Activated B cell treated with CpG ODN at 0.5 μM for 24 hours (primary cell): ENCODE measurements at regions not wholly inside any gene's neighbourhood (a gene's known extent, or its start where the extent isn't known, plus 50 kb on each side); places are given as distances from the start of the nearest gene placed in this dataset.

Experiments
- ATAC-seq: fragments of 200-7000 bp; cut with Tn5 transposase; one replicate; pipeline ENCODE4 v1.10.0; 2021; ENCODE audit warnings: low read depth, mild to moderate bottlenecking, moderate library complexity
- CTCF ChIA-PET: fragments of 350-600 bp; sonication (Branson Sonifier 250); formaldehyde crosslinking; loops from one replicate; lab custom pipeline; 2021; ENCODE audit warnings: antibody characterized with exemption; lab: Charles Lee
- POLR2A ChIA-PET: fragments of 350-600 bp; sonication (Branson Sonifier 250); formaldehyde crosslinking; loops from one replicate; lab custom pipeline; 2021; ENCODE audit warnings: antibody characterized with exemption; lab: Charles Lee
- DNase-seq: peaks from one replicate; pipeline ENCODE4 v3.0.0; 2022
- H3K27ac Mint-ChIP-seq: one replicate; pipeline ENCODE4 v1.8.0; 2020; ENCODE audit warnings: mixed read lengths
- H3K27me3 Mint-ChIP-seq: one replicate; pipeline ENCODE4 v1.8.0; 2021; ENCODE audit warnings: mixed read lengths
- H3K36me3 Mint-ChIP-seq: one replicate; pipeline ENCODE4 v1.8.0; 2021; ENCODE audit warnings: low read depth, mixed read lengths
- H3K4me1 Mint-ChIP-seq: one replicate; pipeline ENCODE4 v1.8.0; 2021; ENCODE audit warnings: mixed read lengths
- H3K4me3 Mint-ChIP-seq: one replicate; pipeline ENCODE4 v1.8.0; 2020; ENCODE audit warnings: mild to moderate bottlenecking, mixed read lengths
- H3K9me3 Mint-ChIP-seq: one replicate; pipeline ENCODE4 v1.8.0; 2020; ENCODE audit warnings: mixed read lengths
- intact Hi-C: fragments of 100-400 bp; cut with micrococcal nuclease; formaldehyde crosslinking; loops from one replicate; pipeline ENCODE4 v1.15.1; 2024
- TF ChIP-seq, protein P1 (sequence below): fragments of 200-600 bp; IDR thresholded peaks from one replicate; pipeline ENCODE4 v1.8.0; 2022; ENCODE audit warnings: antibody characterized with exemption, mild to moderate bottlenecking

GRCh38 chr6:170229396-170229795 is 61.5 kb downstream of the DLL1 start:
- no peaks in the 10 kb centered on the region for H3K27me3 Mint-ChIP-seq
- intact Hi-C loops = no loop called here
- ChIA-PET CTCF (no interaction called here), POLR2A (no interaction called here)
- DNase-seq (no peak), ATAC-seq (no peak)
- TF ChIP-seq, protein P1, sequence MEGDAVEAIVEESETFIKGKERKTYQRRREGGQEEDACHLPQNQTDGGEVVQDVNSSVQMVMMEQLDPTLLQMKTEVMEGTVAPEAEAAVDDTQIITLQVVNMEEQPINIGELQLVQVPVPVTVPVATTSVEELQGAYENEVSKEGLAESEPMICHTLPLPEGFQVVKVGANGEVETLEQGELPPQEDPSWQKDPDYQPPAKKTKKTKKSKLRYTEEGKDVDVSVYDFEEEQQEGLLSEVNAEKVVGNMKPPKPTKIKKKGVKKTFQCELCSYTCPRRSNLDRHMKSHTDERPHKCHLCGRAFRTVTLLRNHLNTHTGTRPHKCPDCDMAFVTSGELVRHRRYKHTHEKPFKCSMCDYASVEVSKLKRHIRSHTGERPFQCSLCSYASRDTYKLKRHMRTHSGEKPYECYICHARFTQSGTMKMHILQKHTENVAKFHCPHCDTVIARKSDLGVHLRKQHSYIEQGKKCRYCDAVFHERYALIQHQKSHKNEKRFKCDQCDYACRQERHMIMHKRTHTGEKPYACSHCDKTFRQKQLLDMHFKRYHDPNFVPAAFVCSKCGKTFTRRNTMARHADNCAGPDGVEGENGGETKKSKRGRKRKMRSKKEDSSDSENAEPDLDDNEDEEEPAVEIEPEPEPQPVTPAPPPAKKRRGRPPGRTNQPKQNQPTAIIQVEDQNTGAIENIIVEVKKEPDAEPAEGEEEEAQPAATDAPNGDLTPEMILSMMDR = no peak
- H3K27ac Mint-ChIP-seq = no peak overlapping the region
- no peaks in the 10 kb centered on the region for H3K4me1 Mint-ChIP-seq
- H3K4me3 Mint-ChIP-seq = no peak overlapping the region
- no peaks in the 10 kb centered on the region for H3K9me3 Mint-ChIP-seq
- no peaks in the 10 kb centered on the region for H3K36me3 Mint-ChIP-seq

DNA sequence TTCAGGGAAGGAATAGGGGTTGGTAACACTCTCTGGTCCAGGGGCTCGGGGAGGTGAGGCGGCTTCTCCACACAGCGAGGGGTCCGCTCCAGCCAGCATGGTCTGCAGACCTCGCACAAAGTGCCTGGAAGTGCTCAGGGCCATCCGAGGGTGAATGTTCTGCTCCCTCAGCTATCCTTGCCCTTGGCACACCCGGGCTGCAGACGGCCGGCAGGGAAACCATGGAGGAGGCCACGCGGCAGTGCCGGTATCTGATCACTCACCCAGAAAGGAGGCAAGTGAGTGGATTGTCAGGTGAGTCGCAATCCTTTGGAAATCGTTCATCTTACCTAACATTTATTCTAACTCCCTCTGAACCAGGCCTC is 62.0 kb downstream of the DLL1 start:
- no peak for ATAC-seq
- Mint-ChIP-seq H3K4me3 (no peak overlapping the region), H3K4me1 (no peaks in the 10 kb centered on the region), H3K27ac (no peak overlapping the region), H3K27me3 (no peaks in the 10 kb centered on the region), H3K9me3 (no peaks in the 10 kb centered on the region), H3K36me3 (no peaks in the 10 kb centered on the region)
- no peak for DNase-seq
- ChIA-PET CTCF (no interaction called here), POLR2A (no interaction called here)
- intact Hi-C loops = no loop called here
- TF ChIP-seq, protein P1 = no peak

DNA sequence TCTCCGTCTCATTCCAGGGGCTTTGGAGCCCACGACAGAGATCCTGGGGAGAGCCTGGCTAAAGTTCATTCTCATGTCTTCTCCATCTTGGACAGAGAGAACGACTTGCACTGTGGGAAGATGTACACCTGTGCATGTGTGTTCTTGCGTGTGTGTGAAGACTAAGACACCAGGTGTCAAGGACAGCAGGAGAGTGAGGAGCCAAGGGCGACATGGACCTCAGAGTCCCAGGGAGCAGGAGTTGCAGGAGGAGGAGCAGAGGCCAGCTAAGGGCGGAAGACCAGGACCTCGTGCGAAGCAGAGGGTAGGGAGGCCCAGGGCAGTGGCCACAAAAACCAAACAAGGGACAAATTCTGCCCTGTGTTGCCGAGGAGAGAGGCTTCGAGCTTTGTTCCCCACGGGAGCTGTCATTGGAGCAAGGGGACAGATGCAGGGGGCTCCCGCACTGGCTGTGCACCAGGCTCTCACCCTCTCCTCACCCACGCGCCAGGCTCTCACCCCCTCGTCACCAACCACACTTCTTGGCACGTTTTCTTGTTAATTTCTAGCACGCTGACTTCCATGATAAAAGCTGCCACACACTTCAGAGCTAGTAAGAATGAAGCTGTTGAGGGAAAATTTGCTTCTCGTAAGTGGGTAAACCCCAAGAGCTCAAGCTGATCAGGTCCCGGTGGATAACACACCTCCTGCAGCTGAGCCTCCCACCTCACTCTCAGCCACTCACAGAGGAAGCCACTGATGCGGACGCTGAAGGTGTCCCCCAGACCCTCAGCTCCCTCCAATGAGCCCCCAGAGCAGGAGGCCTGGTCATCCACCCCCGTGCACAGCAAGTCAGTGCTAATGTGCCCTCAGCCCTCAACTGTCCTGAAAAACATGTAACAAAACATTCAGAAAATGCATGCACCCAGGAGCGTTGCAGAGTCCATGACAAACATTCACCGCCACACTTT is 62.6 kb downstream of the DLL1 start:
- ChIA-PET POLR2A (no interaction called here), CTCF (no interaction called here)
- ATAC-seq (no peak), DNase-seq (no peak)
- Mint-ChIP-seq H3K4me1 (peaks cover under 1% of the 10 kb centered on the region), H3K27me3 (no peaks in the 10 kb centered on the region), H3K4me3 (no peak overlapping the region), H3K36me3 (no peaks in the 10 kb centered on the region), H3K27ac (no peak overlapping the region), H3K9me3 (no peaks in the 10 kb centered on the region)
- TF ChIP-seq, protein P1 = no peak
- intact Hi-C loops = no loop called here

GRCh38 chr6:170227521-170227983 is 63.3 kb downstream of the DLL1 start:
- Mint-ChIP-seq H3K9me3 (no peaks in the 10 kb centered on the region), H3K4me1 (peaks cover 2% of the 10 kb centered on the region), H3K27me3 (no peaks in the 10 kb centered on the region), H3K27ac (no peak overlapping the region), H3K4me3 (no peak overlapping the region), H3K36me3 (no peaks in the 10 kb centered on the region)
- intact Hi-C loops = no loop called here
- ATAC-seq = no peak
- TF ChIP-seq, protein P1 = no peak
- no peak for DNase-seq
- ChIA-PET POLR2A (no interaction called here), CTCF (no interaction called here)

DNA sequence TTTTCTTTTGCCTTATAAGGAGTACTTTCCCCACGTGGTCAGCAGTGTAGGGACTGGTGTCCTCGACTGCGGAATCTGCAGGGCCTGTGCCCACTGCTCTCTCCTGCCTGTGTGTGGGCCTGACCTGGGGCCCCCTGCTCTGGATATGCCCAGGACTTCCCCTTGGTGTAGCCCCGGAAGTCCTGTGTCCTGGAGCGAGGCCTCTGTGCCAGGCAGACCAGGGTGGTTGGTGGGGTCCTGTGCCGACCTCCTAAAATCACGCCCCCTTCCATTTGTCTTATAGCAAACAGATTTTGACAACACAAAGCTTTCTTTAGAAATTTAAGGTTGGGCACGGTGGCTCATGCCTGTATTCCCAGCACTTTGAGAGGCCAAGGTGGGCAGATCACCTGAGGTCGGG is 64.2 kb downstream of the DLL1 start:
- TF ChIP-seq, protein P1 = no peak
- Mint-ChIP-seq H3K4me1 (peaks cover 2% of the 10 kb centered on the region), H3K9me3 (no peaks in the 10 kb centered on the region), H3K27me3 (no peaks in the 10 kb centered on the region), H3K27ac (no peak overlapping the region), H3K4me3 (no peak overlapping the region), H3K36me3 (no peaks in the 10 kb centered on the region)
- no peak for DNase-seq
- CTCF ChIA-PET = no interaction called here
- ATAC-seq = no peak
- POLR2A ChIA-PET = no interaction called here
- intact Hi-C loops = no loop called here
